ENCODE measurements at regions not wholly inside any gene's neighbourhood (a gene's known extent, or its start where the extent isn't known, plus 50 kb on each side); places are given as distances from the start of the nearest gene placed in this dataset.

GRCh38 chr20:11852189-11852588 is 65.5 kb upstream of the BTBD3 start:
- TF ChIP-seq POLR2A (IDR thresholded peaks at IDR 0.05; ENCODE audit: low read length) (no peak), GATA1 (IDR thresholded peaks at IDR 0.05; ENCODE audit: low read depth, low read length) (no peak)
